ENCODE measurements at regions not wholly inside any gene's neighbourhood (a gene's known extent, or its start where the extent isn't known, plus 50 kb on each side); places are given as distances from the start of the nearest gene placed in this dataset.

DNA sequence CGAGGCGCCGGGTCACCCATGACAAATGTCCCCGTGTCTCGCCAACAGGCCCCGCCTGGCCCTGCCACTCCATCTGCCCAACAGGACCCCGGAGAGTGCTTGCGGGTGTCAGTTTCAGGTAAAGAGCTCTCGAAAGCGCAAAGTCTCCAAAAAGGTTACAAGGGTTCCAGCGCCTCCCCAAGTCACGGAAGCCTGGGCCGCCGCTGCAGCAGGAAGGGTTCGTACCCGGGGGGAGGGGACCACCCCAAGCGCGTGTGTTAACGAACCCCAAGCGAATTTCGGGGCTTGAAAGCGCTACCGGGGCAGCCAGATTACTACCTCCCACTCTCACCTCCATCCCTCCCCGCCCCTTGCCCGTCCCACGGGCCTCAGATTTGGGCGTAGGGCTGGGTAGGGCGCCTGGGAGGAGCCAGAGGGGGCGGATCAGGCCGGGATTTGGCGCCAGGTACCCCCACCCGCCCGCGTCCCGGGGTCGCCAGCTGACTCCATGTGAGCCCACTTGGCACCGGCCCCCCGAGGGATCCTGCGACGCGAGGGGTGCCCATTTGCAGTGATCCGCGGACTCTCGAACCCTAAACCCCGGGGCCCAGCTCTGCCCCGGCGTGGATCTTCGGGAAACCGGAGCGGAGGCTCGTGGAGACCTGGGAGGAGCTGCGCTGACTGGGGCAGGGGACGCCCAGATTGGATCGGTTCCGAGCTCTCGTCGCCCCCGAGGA lies 85.9 kb downstream of the NR2F2 start:
- H3K4me1 ChIP-seq: peaks cover 0 to 6% of the 10 kb centered on the region in 2 donors
- no peak for TF ChIP-seq POLR2A (IDR thresholded peaks at IDR 0.05)
- TF ChIP-seq, protein P1, sequence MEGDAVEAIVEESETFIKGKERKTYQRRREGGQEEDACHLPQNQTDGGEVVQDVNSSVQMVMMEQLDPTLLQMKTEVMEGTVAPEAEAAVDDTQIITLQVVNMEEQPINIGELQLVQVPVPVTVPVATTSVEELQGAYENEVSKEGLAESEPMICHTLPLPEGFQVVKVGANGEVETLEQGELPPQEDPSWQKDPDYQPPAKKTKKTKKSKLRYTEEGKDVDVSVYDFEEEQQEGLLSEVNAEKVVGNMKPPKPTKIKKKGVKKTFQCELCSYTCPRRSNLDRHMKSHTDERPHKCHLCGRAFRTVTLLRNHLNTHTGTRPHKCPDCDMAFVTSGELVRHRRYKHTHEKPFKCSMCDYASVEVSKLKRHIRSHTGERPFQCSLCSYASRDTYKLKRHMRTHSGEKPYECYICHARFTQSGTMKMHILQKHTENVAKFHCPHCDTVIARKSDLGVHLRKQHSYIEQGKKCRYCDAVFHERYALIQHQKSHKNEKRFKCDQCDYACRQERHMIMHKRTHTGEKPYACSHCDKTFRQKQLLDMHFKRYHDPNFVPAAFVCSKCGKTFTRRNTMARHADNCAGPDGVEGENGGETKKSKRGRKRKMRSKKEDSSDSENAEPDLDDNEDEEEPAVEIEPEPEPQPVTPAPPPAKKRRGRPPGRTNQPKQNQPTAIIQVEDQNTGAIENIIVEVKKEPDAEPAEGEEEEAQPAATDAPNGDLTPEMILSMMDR (IDR thresholded peaks at IDR 0.05 in 4 of 5, conservative IDR thresholded peaks at IDR 0.05 in 1 of 5): no peak
- no peaks in the 10 kb centered on the region for H3K36me3 ChIP-seq
- no peaks in the 10 kb centered on the region for H3K9me3 ChIP-seq
- intact Hi-C loops (cut with DNase I; ENCODE audit: low total_unique reads) (no loop called here), in situ Hi-C loops (cut with MboI; ENCODE audit: low sequenced_read_pairs in 4 of 4) (no loop called here)
- peak overlapping the region; percentile 23 to 51 (median 30) for H3K4me3 ChIP-seq
- no peak overlapping the region for H3K27ac ChIP-seq
- DNase-seq (no peak), ATAC-seq (peak in 1 of 2 donors; percentile 14)
- H3K27me3 ChIP-seq: peaks cover 87 to 89% (median 88%) of the 10 kb centered on the region in 3 donors

DNA sequence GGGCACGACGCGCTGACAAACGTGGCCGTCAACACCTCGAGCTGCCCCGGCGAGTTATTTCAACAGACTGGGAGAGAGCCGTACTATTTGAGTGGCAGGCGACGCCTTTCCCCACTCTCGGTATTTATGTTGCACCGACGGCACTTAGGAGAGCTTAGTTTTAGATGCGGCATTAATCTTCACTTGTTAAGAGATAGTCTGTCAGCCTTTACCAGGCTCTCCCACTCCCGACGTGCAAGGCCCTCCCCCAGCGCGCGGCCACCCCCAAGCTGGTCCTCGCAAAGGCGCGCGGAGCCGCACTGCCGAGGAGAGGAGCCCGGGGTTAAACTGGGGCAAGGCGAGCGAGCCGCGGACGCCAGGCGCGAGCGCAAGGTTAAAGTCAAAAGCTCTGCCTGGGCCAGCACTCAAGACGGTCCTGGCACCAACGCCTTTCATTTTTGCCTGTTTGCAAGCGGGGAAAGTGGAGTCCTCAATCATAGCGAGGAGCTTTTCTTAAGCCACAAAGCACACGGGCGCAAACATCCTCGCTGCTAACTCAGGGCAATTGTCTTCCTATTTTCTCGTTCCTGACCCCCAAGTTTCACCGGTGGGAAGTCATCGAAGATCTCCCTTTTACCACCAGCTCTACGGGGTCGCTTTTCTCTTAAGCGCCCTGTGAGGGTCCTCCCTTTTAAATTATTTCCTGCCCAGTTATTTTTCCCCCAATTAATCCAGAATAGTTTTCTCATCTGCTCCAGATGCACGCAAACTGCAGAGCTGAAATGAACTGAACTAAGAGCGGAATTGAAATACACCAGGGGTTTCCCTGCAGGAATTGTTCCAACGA lies 86.6 kb downstream of the NR2F2 start:
- no peak for DNase-seq
- intact Hi-C loops (cut with DNase I; ENCODE audit: low total_unique reads): no loop called here
- no peak overlapping the region for H3K27ac ChIP-seq
- peaks cover 0 to 6% of the 10 kb centered on the region in 2 donors for H3K4me1 ChIP-seq
- in situ Hi-C loops (cut with MboI; ENCODE audit: low sequenced_read_pairs in 4 of 4): no loop called here
- H3K36me3 ChIP-seq: no peaks in the 10 kb centered on the region
- no peak for TF ChIP-seq POLR2A (IDR thresholded peaks at IDR 0.05)
- TF ChIP-seq, protein P1 (IDR thresholded peaks at IDR 0.05 in 4 of 5, conservative IDR thresholded peaks at IDR 0.05 in 1 of 5): no peak
- ATAC-seq: peak in 1 of 2 donors; percentile 4
- peaks cover 81 to 89% (median 86%) of the 10 kb centered on the region in 3 donors for H3K27me3 ChIP-seq
- no peaks in the 10 kb centered on the region for H3K9me3 ChIP-seq
- peak overlapping the region; percentile 23 to 51 (median 30) for H3K4me3 ChIP-seq

DNA sequence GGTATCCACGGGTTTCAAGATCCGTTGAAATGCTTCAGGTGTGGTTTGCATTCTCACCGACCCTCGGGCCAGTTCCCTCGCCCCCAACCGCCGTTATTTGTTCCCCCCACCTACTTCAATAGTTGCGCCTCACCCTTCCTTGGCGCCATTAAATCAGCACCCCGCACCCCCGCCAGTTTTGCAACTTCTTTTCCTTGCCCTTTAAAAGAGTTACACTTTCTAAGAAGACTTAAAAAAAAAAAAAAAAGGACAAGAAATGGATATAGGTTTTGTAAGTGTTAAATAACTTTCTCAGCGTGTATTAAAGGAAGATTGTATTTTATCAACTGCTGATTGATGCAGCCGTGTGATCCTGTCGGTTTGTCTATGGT lies 87.2 kb downstream of the NR2F2 start:
- DNase-seq (no peak), ATAC-seq (no peak)
- H3K36me3 ChIP-seq: no peaks in the 10 kb centered on the region
- H3K27ac ChIP-seq: no peak overlapping the region
- peak overlapping the region in 1 of 4 donors; percentile 51 for H3K4me3 ChIP-seq
- peaks cover 75 to 86% (median 83%) of the 10 kb centered on the region in 3 donors for H3K27me3 ChIP-seq
- in situ Hi-C loops (cut with MboI; ENCODE audit: low sequenced_read_pairs in 4 of 4) (no loop called here), intact Hi-C loops (cut with DNase I; ENCODE audit: low total_unique reads) (no loop called here)
- peaks cover 0 to 6% of the 10 kb centered on the region in 2 donors for H3K4me1 ChIP-seq
- H3K9me3 ChIP-seq: no peaks in the 10 kb centered on the region
- no peak for TF ChIP-seq POLR2A (IDR thresholded peaks at IDR 0.05)
- TF ChIP-seq, protein P1 (IDR thresholded peaks at IDR 0.05 in 4 of 5, conservative IDR thresholded peaks at IDR 0.05 in 1 of 5): no peak

DNA sequence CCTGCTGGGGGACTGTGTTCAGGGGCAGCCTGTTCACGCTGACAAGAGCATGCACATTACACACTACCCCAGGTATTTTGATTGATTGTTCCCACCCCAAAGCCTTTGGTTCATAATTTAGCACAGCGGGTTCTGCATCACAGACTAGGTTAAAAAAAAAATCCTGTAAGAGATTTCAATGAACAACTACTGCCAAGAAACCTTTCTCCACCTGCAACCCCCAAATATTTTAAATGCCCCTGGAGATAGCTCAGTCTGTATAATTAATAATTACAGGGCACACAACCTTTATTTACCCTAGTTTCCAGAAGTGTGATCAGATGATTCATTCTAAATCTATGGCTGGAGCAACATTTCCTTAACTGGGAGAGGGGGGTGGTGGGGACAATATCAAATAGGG lies 87.6 kb downstream of the NR2F2 start:
- no peaks in the 10 kb centered on the region for H3K36me3 ChIP-seq
- no peak for DNase-seq
- intact Hi-C loops (cut with DNase I; ENCODE audit: low total_unique reads): no loop called here
- no peak overlapping the region for H3K27ac ChIP-seq
- peaks cover 0 to 6% of the 10 kb centered on the region in 2 donors for H3K4me1 ChIP-seq
- H3K27me3 ChIP-seq: peaks cover 73 to 82% (median 79%) of the 10 kb centered on the region in 3 donors
- no peaks in the 10 kb centered on the region for H3K9me3 ChIP-seq
- H3K4me3 ChIP-seq: no peak overlapping the region
- in situ Hi-C loops (cut with MboI; ENCODE audit: low sequenced_read_pairs in 4 of 4): no loop called here
- ATAC-seq: no peak
- TF ChIP-seq, protein P1 (IDR thresholded peaks at IDR 0.05 in 4 of 5, conservative IDR thresholded peaks at IDR 0.05 in 1 of 5): no peak
- no peak for TF ChIP-seq POLR2A (IDR thresholded peaks at IDR 0.05)

Measured in gastrocnemius medialis (tissue), 4 donors.